BJ (cell line): ENCODE measurements at regions not wholly inside any gene's neighbourhood (a gene's known extent, or its start where the extent isn't known, plus 50 kb on each side); places are given as distances from the start of the nearest gene placed in this dataset.

Experiments used
- CTCF ChIA-PET: fragments of 350-600 bp; formaldehyde crosslinking; extraction: SDS; loops from one replicate; lab custom pipeline; 2021; ENCODE audit warnings: antibody characterized with exemption, inconsistent platforms; lab: Yijun Ruan, JAX
- POLR2A ChIA-PET: fragments of 300-600 bp; sonication (Branson Sonifier 250); formaldehyde crosslinking; extraction: SDS; loops from one replicate; lab custom pipeline; 2021; ENCODE audit warnings: antibody characterized with exemption; lab: Charles Lee
- DNase-seq: peaks from one replicate; pipeline ENCODE4 v3.0.0-alpha.2; 2011; ENCODE audit warnings: low read depth
- H3K27me3 ChIP-seq: 2 replicates; pipeline ENCODE4 v1.6.0; 2011; ENCODE audit warnings: low read length; ENCODE audit not compliant: control insufficient read depth, insufficient read depth
- H3K36me3 ChIP-seq: 2 replicates; pipeline ENCODE4 v1.5.1; 2011; ENCODE audit warnings: low read length; ENCODE audit not compliant: control insufficient read depth, insufficient read depth
- H3K4me3 ChIP-seq: 2 replicates; pipeline ENCODE4 v1.5.1; 2011; ENCODE audit warnings: low read depth, mild to moderate bottlenecking, control low read depth, low read length
- CTCF ChIP-seq: IDR thresholded peaks from 2 replicates; pipeline ENCODE4 v1.5.1; 2011; ENCODE audit warnings: low read depth, mild to moderate bottlenecking, control low read depth, inconsistent platforms, low read length, moderate library complexity; ENCODE audit not compliant: insufficient read depth

DNA sequence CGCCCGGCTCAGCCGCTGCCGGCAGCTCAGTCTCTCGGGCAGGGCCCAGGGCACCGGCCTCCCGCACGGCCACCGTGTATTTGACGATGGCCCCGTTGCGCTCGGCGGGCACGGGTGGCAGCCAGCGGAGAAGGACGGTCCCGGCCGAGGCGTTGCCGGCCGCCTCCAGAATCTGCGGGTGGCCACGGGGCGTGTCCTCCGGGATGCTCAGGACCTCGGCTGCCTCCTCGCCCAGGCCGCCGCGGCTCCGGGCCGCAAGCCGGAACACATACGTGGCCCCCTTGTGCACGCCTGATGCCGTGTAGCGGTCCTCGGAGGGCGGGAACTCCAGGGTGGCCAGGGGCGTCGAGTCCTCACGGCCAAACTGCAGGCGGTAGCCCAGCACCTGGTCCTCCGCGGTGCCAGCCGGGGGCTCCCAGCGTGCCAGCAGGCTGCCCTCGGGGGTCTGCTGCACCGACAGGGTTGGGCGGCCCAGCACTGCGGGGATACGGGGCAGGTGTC, 117.7 kb downstream of the PTPRS start:
- CTCF ChIA-PET, result no interaction called here
- no peak for TF ChIP-seq CTCF

DNA sequence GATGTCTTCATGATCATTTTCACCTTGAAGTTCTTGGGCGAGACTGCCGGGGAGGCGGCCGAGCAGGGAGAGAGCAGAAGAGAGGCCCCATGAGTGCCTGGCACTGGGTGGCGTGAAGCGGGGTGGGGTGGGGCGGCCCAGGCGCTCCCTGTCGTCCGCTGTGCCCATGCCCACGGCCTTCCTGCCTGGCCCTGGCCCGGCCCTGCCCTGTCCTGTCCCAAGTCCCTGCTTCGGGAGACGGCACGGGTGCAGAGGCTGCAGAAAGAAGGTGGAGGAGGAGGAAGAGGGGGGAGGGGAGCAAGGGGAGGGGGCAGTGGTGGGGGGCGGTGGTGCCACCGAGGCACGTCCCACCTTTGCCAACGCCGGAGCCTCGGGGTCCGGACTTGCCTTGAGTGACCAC, 118.4 kb downstream of the PTPRS start:
- TF ChIP-seq CTCF, result no peak
- POLR2A ChIA-PET, result no interaction called here
- CTCF ChIA-PET, result no interaction called here
- no peaks in the 10 kb centered on the region for H3K27me3 ChIP-seq
- DNase-seq, result no peak
- no peak overlapping the region for H3K4me3 ChIP-seq
- peaks cover 41% of the 10 kb centered on the region for H3K36me3 ChIP-seq

More for the DNA sequence above, 117.7 kb downstream of the PTPRS start:
- H3K36me3 ChIP-seq, result peaks cover 39% of the 10 kb centered on the region
- POLR2A ChIA-PET, result no interaction called here
- DNase-seq, result no peak
- H3K27me3 ChIP-seq, result no peaks in the 10 kb centered on the region
- no peak overlapping the region for H3K4me3 ChIP-seq

DNA sequence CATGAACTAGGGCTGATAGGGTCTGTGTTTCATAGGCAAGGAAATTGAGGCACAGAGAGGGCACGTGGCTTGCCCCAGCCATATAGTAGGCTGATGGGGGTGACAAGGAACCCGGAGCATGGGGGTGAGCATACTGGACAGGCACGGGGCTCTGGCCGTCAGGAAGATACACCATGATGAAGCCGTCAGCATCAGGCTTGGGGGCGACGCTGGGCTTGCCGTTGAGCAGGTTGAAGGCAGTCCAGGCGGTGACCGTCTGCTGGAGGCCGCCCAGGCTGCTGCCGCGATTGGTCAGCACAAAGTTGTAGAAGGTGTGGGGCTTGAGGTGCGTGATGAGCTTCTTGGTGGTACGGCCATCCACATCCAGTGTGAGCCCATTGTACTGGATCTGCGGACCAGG, 119.7 kb downstream of the PTPRS start:
- H3K27me3 ChIP-seq, result no peaks in the 10 kb centered on the region
- CTCF ChIA-PET, result no interaction called here
- TF ChIP-seq CTCF, result no peak
- POLR2A ChIA-PET, result no interaction called here
- H3K4me3 ChIP-seq, result no peak overlapping the region
- DNase-seq, result no peak
- peaks cover 51% of the 10 kb centered on the region for H3K36me3 ChIP-seq

- no peaks in the 10 kb centered on the region for H3K27me3 ChIP-seq
- TF ChIP-seq CTCF, result no peak
- H3K4me3 ChIP-seq, result no peak overlapping the region
- H3K36me3 ChIP-seq, result peaks cover 52% of the 10 kb centered on the region
- DNase-seq, result no peak
- ChIA-PET CTCF (no interaction called here), POLR2A (no interaction called here)
Observed at GRCh38 chr19:5220361-5220760, 120.3 kb downstream of the PTPRS start.

DNA sequence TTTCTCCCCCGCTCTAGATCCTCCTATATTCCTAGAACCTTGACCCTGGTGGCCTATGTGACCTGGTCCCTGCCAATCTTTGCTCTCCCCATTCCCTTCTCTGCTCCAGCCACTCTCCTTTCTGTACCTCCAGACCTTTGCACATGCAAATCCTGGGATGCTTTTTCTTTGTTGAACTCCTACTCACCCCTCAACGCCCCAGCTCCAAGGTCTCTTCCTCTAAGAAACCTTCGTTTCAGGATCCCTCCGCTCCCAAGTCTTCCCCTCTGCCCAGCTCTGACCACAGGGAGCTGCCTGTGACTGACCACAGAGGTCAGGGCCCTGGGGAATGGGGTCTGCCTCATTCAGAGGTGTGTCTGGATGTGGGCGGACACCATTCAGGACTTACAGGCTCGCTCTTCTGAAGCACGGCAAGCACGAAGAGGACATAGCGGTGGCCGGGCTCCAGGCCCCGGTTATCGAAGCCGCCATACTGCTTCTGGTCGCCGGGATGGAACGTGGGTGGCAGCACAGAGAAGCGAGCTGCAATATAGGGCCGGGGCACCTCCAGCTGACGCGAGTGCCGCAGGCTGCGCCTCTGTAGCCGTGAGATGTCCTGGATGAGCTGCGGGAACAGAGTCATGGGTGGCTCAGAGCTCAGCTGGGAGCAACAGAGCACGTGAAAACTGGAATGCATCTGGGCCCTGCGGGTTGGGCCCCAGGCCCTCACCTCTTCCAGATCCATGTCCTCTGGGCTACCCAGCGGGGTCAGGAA, 120.9 kb downstream of the PTPRS start:
- Histone ChIP-seq H3K4me3 (no peak overlapping the region), H3K36me3 (peaks cover 57% of the 10 kb centered on the region), H3K27me3 (no peaks in the 10 kb centered on the region)
- ChIA-PET POLR2A (no interaction called here), CTCF (no interaction called here)
- TF ChIP-seq CTCF, result no peak
- no peak for DNase-seq
